Heart left ventricle (tissue), 16 donors: ENCODE measurements at regions not wholly inside any gene's neighbourhood (a gene's known extent, or its start where the extent isn't known, plus 50 kb on each side); places are given as distances from the start of the nearest gene placed in this dataset.

ENCODE experiments used
- ATAC-seq, 4 donors: fragments of 200-7000 bp; cut with Tn5 transposase; one replicate each; pipeline ENCODE4 v1.9.1; 2020 to 2022; ENCODE audit warnings: moderate library complexity in 4 of 4, mild to moderate bottlenecking in 3 of 4, moderate number of reproducible peaks in 1 of 4
- DNase-seq, 5 donors: peaks; one replicate each; pipeline ENCODE4 v3.0.0-alpha.2; 2020
- H3K27ac ChIP-seq, 12 donors: fragments of 200-600 bp; sonication (generic) in 4 of 12; one replicate each; pipeline versions ENCODE4 v1.5.0 to v1.8.0; 2016 to 2022; ENCODE audit warnings: mild to moderate bottlenecking in 2 of 12
- H3K27me3 ChIP-seq, 9 donors: fragments of 200-600 bp; sonication (generic) in 2 of 9; one replicate each; pipeline versions ENCODE4 v1.5.1 to v1.8.0; 2016 to 2022; ENCODE audit warnings: mild to moderate bottlenecking in 3 of 9
- H3K36me3 ChIP-seq, 9 donors: fragments of 200-600 bp; sonication (generic) in 2 of 9; one replicate each; pipeline versions ENCODE4 v1.5.0 to v1.8.0; 2018 to 2022; ENCODE audit warnings: mild to moderate bottlenecking in 2 of 9
- H3K4me1 ChIP-seq, 12 donors: fragments of 200-600 bp; sonication (generic) in 4 of 12; one replicate each; pipeline versions ENCODE4 v1.5.0 to v1.8.0; 2016 to 2022; ENCODE audit warnings: mild to moderate bottlenecking in 3 of 12
- H3K4me3 ChIP-seq, 12 donors: fragments of 200-600 bp; sonication (generic) in 4 of 12; one replicate each; pipeline versions ENCODE4 v1.5.0 to v1.8.0; 2017 to 2022; ENCODE audit warnings: mild to moderate bottlenecking in 9 of 12, moderate library complexity in 4 of 12
- H3K9me3 ChIP-seq, 12 donors: fragments of 200-600 bp; sonication (generic) in 4 of 12; one replicate each; pipeline versions ENCODE4 v1.5.0 to v1.8.0; 2016 to 2022; ENCODE audit warnings: mild to moderate bottlenecking in 1 of 12
- POLR2A ChIP-seq, 2 donors: fragments of 450-650 bp; IDR thresholded peaks; one replicate each; pipeline ENCODE4 v1.6.1; 2017; ENCODE audit warnings: antibody characterized with exemption in 2 of 2, mild to moderate bottlenecking in 2 of 2, moderate library complexity in 2 of 2
- WGBS, 4 donors: extraction: QIAGEN DNeasy Blood & Tissue Kit in 2 of 4; methylation state at CpG; one replicate each; pipeline versions ENCODE4 v1.1.5 to v1.1.7; 2013 to 2018; 5-methylcytosine and 5-hydroxymethylcytosine counted together
- intact Hi-C, 10 donors: fragments of 100-400 bp; cut with DNase I; formaldehyde crosslinking; loops; one replicate each; pipeline versions ENCODE4 v1.11.1 to v1.14.2; 2022
- TF ChIP-seq, protein P1 (sequence below), 12 donors: fragments of 200-600 bp; sonication (generic) in 4 of 12; IDR thresholded peaks; one replicate each; pipeline versions ENCODE4 v1.5.0 to v1.8.0; 2018 to 2022; ENCODE audit warnings: antibody characterized with exemption in 12 of 12, mild to moderate bottlenecking in 5 of 12
- donor health status: ischemic (EF 13 %, LVEDD 7.1; RV severe dilation, severe dysfunction).
- donor health status: healthy with polysubstance abuse.
- donor health status: DM: no; HTN: yes; CAD: no.
- donor health status: DM: no; HTN: no; CAD: no.
- donor health status: ischemic (EF 25% LVEDD 6.9; RV normal size, moderate dysfunction).
- donor health status: ischemic (EF 25% LVEDD 5.7; RV mildly dilated, moderate dysfunction).
- donor health status: healthy.
- donor health status: DM: yes; HTN: yes; CAD: no.
- donor health status: ischemic (EF 35%, LVEDD 5.7; RV mildly dilated, moderate dysfunction).
- donor health status: nonischemic (EF 11% LVEDD 7.7; RV severe dilation, severe dysfunction).
- donor health status: DM: yes; HTN: yes; CAD: no.
- donor health status: PGD.
- donor health status: ischemic (EF 29% LVEDD 5.4; RV normal size, mild dysfunction).
- donor health status: nonischemic (EF 23%, LVEDD 6.1; RV moderate dilation, normal function).

DNA sequence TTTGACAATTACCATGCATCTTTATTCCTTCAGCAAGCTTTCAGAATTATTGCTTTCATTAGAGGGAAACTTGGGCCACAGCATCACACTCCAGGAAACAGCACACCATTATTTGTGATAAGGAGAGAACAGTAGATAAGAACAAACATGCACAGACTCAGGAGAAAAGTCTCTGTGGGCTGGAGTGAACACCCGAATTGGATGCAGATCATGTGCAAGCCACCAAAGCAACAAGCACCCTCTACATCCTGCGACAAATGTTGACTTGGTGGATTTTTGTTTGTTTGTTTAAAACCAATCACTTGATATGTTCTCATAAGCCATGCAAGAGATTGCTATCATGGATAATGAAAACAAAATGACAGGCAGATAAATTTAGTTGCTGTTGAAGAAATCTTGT lies 67.7 kb upstream of the ZFP64 start:
- DNase-seq (no peak), ATAC-seq (no peak)
- 28 to 40% (median 32%) methylated on average over 2 of the region's 2 CpGs for WGBS, 4 donors
- H3K36me3 ChIP-seq = no peaks in the 10 kb centered on the region
- peaks cover 0 to 10% (median 0%) of the 10 kb centered on the region in 9 donors for H3K27me3 ChIP-seq
- H3K27ac ChIP-seq = no peak overlapping the region
- H3K4me3 ChIP-seq = no peak overlapping the region
- peaks cover 0 to under 1% (median 0%) of the 10 kb centered on the region in 12 donors for H3K9me3 ChIP-seq
- intact Hi-C loops = no loop called here
- TF ChIP-seq POLR2A (IDR thresholded peaks at IDR 0.05) = no peak
- TF ChIP-seq, protein P1, sequence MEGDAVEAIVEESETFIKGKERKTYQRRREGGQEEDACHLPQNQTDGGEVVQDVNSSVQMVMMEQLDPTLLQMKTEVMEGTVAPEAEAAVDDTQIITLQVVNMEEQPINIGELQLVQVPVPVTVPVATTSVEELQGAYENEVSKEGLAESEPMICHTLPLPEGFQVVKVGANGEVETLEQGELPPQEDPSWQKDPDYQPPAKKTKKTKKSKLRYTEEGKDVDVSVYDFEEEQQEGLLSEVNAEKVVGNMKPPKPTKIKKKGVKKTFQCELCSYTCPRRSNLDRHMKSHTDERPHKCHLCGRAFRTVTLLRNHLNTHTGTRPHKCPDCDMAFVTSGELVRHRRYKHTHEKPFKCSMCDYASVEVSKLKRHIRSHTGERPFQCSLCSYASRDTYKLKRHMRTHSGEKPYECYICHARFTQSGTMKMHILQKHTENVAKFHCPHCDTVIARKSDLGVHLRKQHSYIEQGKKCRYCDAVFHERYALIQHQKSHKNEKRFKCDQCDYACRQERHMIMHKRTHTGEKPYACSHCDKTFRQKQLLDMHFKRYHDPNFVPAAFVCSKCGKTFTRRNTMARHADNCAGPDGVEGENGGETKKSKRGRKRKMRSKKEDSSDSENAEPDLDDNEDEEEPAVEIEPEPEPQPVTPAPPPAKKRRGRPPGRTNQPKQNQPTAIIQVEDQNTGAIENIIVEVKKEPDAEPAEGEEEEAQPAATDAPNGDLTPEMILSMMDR (IDR thresholded peaks at IDR 0.05) = no peak
- no peaks in the 10 kb centered on the region for H3K4me1 ChIP-seq

DNA sequence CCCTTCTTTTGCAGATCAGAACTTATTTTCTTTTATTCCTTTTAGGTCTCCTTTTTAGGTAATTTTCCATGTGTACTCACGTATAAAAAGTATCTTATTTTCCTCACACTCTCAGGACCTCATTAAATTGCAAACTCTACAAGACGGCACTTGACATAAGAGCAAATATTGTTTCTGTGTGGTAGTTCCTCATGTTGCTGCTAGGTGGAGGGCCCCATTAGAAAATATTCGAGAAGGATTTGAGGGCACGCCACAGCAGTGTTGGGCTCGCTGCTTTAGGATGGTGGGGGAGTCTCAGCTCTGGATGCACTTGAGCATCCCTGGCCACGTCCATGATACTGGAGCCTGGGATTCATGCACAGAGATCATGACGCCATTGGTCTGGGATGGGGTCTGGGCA lies 64.9 kb upstream of the ZFP64 start:
- no peaks in the 10 kb centered on the region for H3K4me1 ChIP-seq
- DNase-seq (no peak), ATAC-seq (no peak)
- intact Hi-C loops = no loop called here
- H3K27ac ChIP-seq = no peak overlapping the region
- H3K27me3 ChIP-seq = peaks cover 0 to 10% (median 0%) of the 10 kb centered on the region in 9 donors
- H3K4me3 ChIP-seq = no peak overlapping the region
- H3K36me3 ChIP-seq = no peaks in the 10 kb centered on the region
- peaks cover 0 to 4% (median 0%) of the 10 kb centered on the region in 12 donors for H3K9me3 ChIP-seq
- WGBS, 4 donors = 85 to 90% (median 86%) methylated on average over 7 of the region's 7 CpGs
- TF ChIP-seq, protein P1 (IDR thresholded peaks at IDR 0.05) = no peak
- no peak for TF ChIP-seq POLR2A (IDR thresholded peaks at IDR 0.05)

DNA sequence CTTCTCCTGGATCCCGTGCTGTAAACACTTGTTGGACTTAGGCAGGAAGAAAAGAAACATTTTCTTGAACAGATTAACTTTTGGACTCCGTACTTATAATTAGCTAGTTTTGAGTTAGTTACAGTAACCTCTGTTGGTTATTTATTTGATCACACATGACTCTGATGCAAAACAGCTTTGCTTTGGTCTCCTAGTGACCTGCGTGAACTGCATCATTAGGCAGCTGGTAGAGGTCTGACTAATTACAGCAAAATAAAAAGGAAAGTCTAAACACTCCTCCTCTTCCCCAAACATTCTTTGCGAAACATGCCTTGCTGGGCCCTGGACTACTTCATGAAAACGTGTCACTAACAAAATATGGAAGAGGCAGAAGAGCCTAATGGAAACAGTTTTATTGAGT lies 61.1 kb upstream of the ZFP64 start:
- Histone ChIP-seq H3K4me1 (no peaks in the 10 kb centered on the region), H3K27ac (no peak overlapping the region), H3K4me3 (no peak overlapping the region), H3K36me3 (no peaks in the 10 kb centered on the region), H3K9me3 (peaks cover 0 to 4% (median 0%) of the 10 kb centered on the region in 12 donors), H3K27me3 (peaks cover 0 to 3% (median 0%) of the 10 kb centered on the region in 9 donors)
- TF ChIP-seq POLR2A (IDR thresholded peaks at IDR 0.05) = no peak
- TF ChIP-seq, protein P1 (IDR thresholded peaks at IDR 0.05) = no peak
- WGBS, 4 donors = 84 to 90% (median 85%) methylated on average over 5 of the region's 5 CpGs
- intact Hi-C loops = no loop called here
- ATAC-seq (no peak), DNase-seq (no peak)

DNA sequence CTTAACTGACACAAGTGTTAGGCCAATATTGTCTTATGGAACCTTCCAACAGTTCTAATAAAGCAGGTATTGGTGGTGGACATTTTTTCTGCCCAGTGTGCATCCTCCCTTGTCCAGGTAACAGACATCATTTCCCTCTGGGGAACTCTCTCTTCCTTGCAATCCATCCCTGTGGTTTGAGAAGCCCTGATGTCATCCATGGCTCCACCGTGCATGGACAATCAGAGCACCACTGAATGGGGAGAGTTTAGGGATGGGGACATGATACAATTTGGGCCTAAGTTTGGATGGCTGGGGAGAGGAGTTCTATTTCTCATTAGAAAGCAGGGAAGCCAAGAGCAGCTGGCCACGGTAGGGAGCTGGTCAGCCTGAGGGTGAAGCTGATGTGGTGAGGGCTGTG lies 60.2 kb upstream of the ZFP64 start:
- intact Hi-C loops = no loop called here
- WGBS, 4 donors = 77 to 90% (median 85%) methylated on average over 2 of the region's 2 CpGs
- H3K9me3 ChIP-seq = peaks cover 0 to 4% (median 0%) of the 10 kb centered on the region in 12 donors
- H3K4me1 ChIP-seq = no peaks in the 10 kb centered on the region
- TF ChIP-seq, protein P1 (IDR thresholded peaks at IDR 0.05) = no peak
- TF ChIP-seq POLR2A (IDR thresholded peaks at IDR 0.05) = no peak
- no peak overlapping the region for H3K4me3 ChIP-seq
- no peak for DNase-seq
- no peak for ATAC-seq
- H3K27me3 ChIP-seq = no peaks in the 10 kb centered on the region
- no peak overlapping the region for H3K27ac ChIP-seq
- H3K36me3 ChIP-seq = no peaks in the 10 kb centered on the region
